Endothelial cell of umbilical vein (primary cell): ENCODE measurements at regions not wholly inside any gene's neighbourhood (a gene's known extent, or its start where the extent isn't known, plus 50 kb on each side); places are given as distances from the start of the nearest gene placed in this dataset.

Source experiments
- BruUV-seq: library from RNA; stranded (reverse); fragments of 400-500 nt; replicated peaks from 2 replicates; lab custom pipeline; 2021; lab: Mats Ljungman, UMichigan
- CTCF ChIA-PET: fragments of 300-600, 350-600 bp; sonication (Branson Sonifier 250); formaldehyde crosslinking; loops from one replicate; lab custom pipeline; 2021; ENCODE audit warnings: antibody characterized with exemption, inconsistent platforms; lab: Charles Lee
- POLR2A ChIA-PET: fragments of 300-600, 350-600 bp; sonication (Branson Sonifier 250); formaldehyde crosslinking; loops from one replicate; lab custom pipeline; 2021; ENCODE audit warnings: antibody characterized with exemption, inconsistent platforms; lab: Charles Lee
- DNase-seq: peaks from one replicate; pipeline ENCODE4 v3.0.0-alpha.2; 2011; ENCODE audit warnings: low read depth, low spot score
- FAIRE-seq: peaks from 2 replicates; lab custom pipeline; 2011; peaks lifted over from hg19 to GRCh38; lab: Jason Lieb, UNC
- H2AFZ ChIP-seq: 2 replicates; pipeline ENCODE4 v1.6.0; 2012; ENCODE audit warnings: low read depth, low read length, control low read depth, inconsistent platforms
- H3K27ac ChIP-seq: 2 replicates; pipeline ENCODE4 v1.5.1; 2011; ENCODE audit warnings: low read depth, mild to moderate bottlenecking, control low read depth, low read length, moderate library complexity; ENCODE audit not compliant: insufficient read depth
- H3K27me3 ChIP-seq, 2 experiments: 2 replicates each; pipeline versions ENCODE4 v1.6.0 to v1.6.1; 2011; ENCODE audit warnings: low read length in 2 of 2, mixed read lengths in 1 of 2; ENCODE audit not compliant: control insufficient read depth in 2 of 2, insufficient read depth in 2 of 2
- H3K36me3 ChIP-seq, 2 experiments: 2 replicates in 1 of 2; 3 replicates in 1 of 2; pipeline ENCODE4 v1.5.1; 2011; ENCODE audit warnings: low read length in 2 of 2, mild to moderate bottlenecking in 1 of 2, moderate library complexity in 1 of 2; ENCODE audit not compliant: control insufficient read depth in 2 of 2, insufficient read depth in 2 of 2; ENCODE audit errors: extremely low read depth in 1 of 2
- H3K4me1 ChIP-seq: 3 replicates; pipeline ENCODE4 v1.5.1; 2011; ENCODE audit warnings: mild to moderate bottlenecking, low read length; ENCODE audit not compliant: control insufficient read depth, insufficient read depth; ENCODE audit errors: extremely low read depth
- H3K4me2 ChIP-seq: 2 replicates; pipeline ENCODE4 v1.6.1; 2011; ENCODE audit warnings: low read length, control low read depth, mixed read lengths; ENCODE audit not compliant: insufficient read depth
- H3K4me3 ChIP-seq, 3 experiments: fragments of 200-600 bp in 1 of 3; sonication (generic), shearing (Covaris generic) in 1 of 3; replicated peaks in 1 of 3; 2 replicates each; pipeline ENCODE4 v1.5.1; 2011 to 2016; ENCODE audit warnings: control low read depth in 3 of 3, low read length in 3 of 3, mild to moderate bottlenecking in 2 of 3, inconsistent platforms in 1 of 3, low read depth in 1 of 3, moderate library complexity in 1 of 3; ENCODE audit not compliant: insufficient read depth in 1 of 3
- H3K79me2 ChIP-seq: 2 replicates; pipeline ENCODE4 v1.6.0; 2012; ENCODE audit warnings: low read length, inconsistent platforms; ENCODE audit not compliant: control insufficient read depth, insufficient read depth
- H3K9ac ChIP-seq: replicated peaks from 2 replicates; pipeline ENCODE3; 2011; ENCODE audit warnings: low read length, control low read depth; ENCODE audit not compliant: insufficient read depth; ENCODE audit errors: extremely low read depth
- H3K9me1 ChIP-seq: replicated peaks from 3 replicates; pipeline ENCODE4 v1.6.0; 2011; ENCODE audit warnings: mild to moderate bottlenecking, low read length; ENCODE audit not compliant: control insufficient read depth, insufficient read depth; ENCODE audit errors: extremely low read depth
- H3K9me3 ChIP-seq: replicated peaks from 2 replicates; pipeline ENCODE4 v1.5.1; 2012; ENCODE audit warnings: low read length, inconsistent platforms; ENCODE audit not compliant: control insufficient read depth, insufficient read depth
- H4K20me1 ChIP-seq: replicated peaks from 2 replicates; pipeline ENCODE3; 2011; ENCODE audit warnings: mild to moderate bottlenecking, low read length; ENCODE audit not compliant: control insufficient read depth, insufficient read depth; ENCODE audit errors: extremely low read depth
- CTCF ChIP-seq, 2 donors: IDR thresholded peaks; 1 replicate in 1 of 2; 2 replicates in 1 of 2; pipeline ENCODE4 v1.5.1; 2011; ENCODE audit warnings: low read length in 2 of 2, mild to moderate bottlenecking in 2 of 2, moderate library complexity in 2 of 2, control low read depth in 1 of 2, inconsistent platforms in 1 of 2, low read depth in 1 of 2; ENCODE audit not compliant: insufficient read depth in 1 of 2; ENCODE audit errors: extremely low read depth in 1 of 2
- EZH2 ChIP-seq: IDR thresholded peaks from 2 replicates; pipeline ENCODE4 v1.6.1; 2012; ENCODE audit warnings: borderline replicate concordance, low read depth, mild to moderate bottlenecking, moderate library complexity, low read length, inconsistent platforms; ENCODE audit not compliant: severe bottlenecking
- FOS ChIP-seq: IDR thresholded peaks from 2 replicates; pipeline ENCODE4 v1.6.1; 2011; ENCODE audit warnings: mild to moderate bottlenecking, low read length, moderate library complexity, borderline replicate concordance; ENCODE audit not compliant: insufficient read depth
- GATA2 ChIP-seq: IDR thresholded peaks from 2 replicates; pipeline ENCODE4 v1.7.0; 2011; ENCODE audit warnings: low read depth, mild to moderate bottlenecking, moderate library complexity, mixed read lengths, low read length; ENCODE audit not compliant: insufficient read length, insufficient read depth
- JUN ChIP-seq: IDR thresholded peaks from 2 replicates; pipeline ENCODE4 v1.6.1; 2011; ENCODE audit warnings: borderline replicate concordance, low read depth; ENCODE audit not compliant: insufficient read length, insufficient read depth
- MAX ChIP-seq: IDR thresholded peaks from 2 replicates; pipeline ENCODE4 v1.6.1; 2011; ENCODE audit not compliant: insufficient read depth, insufficient read length
- MYC ChIP-seq: IDR thresholded peaks from one replicate; pipeline ENCODE4 v1.6.1; 2011; ENCODE audit warnings: mild to moderate bottlenecking, low read depth, low read length
- POLR2A ChIP-seq: IDR thresholded peaks from 2 replicates; pipeline ENCODE4 v1.6.1; 2012; ENCODE audit warnings: low read depth, mild to moderate bottlenecking, control low read depth, low read length
- POLR2AphosphoS5 ChIP-seq: IDR thresholded peaks from 2 replicates; pipeline ENCODE4 v1.6.1; 2012; ENCODE audit warnings: low read depth, mild to moderate bottlenecking, control low read depth, low read length, moderate library complexity; ENCODE audit not compliant: insufficient read depth
- dilution Hi-C: fragments of 300-500 bp; cut with MboI; formaldehyde crosslinking; loops from one replicate; pipeline ENCODE4 v1.15.0; 2019; ENCODE audit warnings: low sequenced_read_pairs; ENCODE audit not compliant: extremely low pct_ligation_motif_present
- intact Hi-C: fragments of 100-400 bp; cut with micrococcal nuclease; formaldehyde crosslinking; loops from one replicate; pipeline ENCODE4 v1.10.0; 2022

GRCh38 chr3:157829786-157830185 lies 276.4 kb downstream of the SHOX2 start:
- Histone ChIP-seq H3K4me1 (no peaks in the 10 kb centered on the region), H3K4me3 (no peak overlapping the region), H3K27me3 (no peaks in the 10 kb centered on the region), H3K36me3 (no peaks in the 10 kb centered on the region), H3K9me3 (no peaks in the 10 kb centered on the region), H3K9ac (no peak overlapping the region), H4K20me1 (no peaks in the 10 kb centered on the region), H2AFZ (no peak overlapping the region), H3K79me2 (no peaks in the 10 kb centered on the region), H3K4me2 (no peak overlapping the region), H3K9me1 (no peaks in the 10 kb centered on the region), H3K27ac (no peak overlapping the region)
- dilution Hi-C loops, result no loop called here
- CTCF ChIA-PET, result no interaction called here
- intact Hi-C loops, result no loop called here
- no peak for DNase-seq
- POLR2A ChIA-PET, result no interaction called here
- BruUV-seq, result no TSS peak
- no peak for FAIRE-seq
- TF ChIP-seq MAX, result no peak
- no peak for TF ChIP-seq FOS
- no peak for TF ChIP-seq MYC
- TF ChIP-seq EZH2, result no peak
- TF ChIP-seq POLR2AphosphoS5, result no peak
- TF ChIP-seq POLR2A, result no peak
- no peak for TF ChIP-seq JUN
- TF ChIP-seq GATA2, result no peak
- no peak for TF ChIP-seq CTCF (IDR thresholded peaks at IDR 0.05; ENCODE audit: extremely low read depth in 1 of 2, insufficient read depth in 1 of 2, low read depth in 1 of 2, low read length in 2 of 2)
